ENCODE measurements at regions not wholly inside any gene's neighbourhood (a gene's known extent, or its start where the extent isn't known, plus 50 kb on each side); places are given as distances from the start of the nearest gene placed in this dataset.

- TF ChIP-seq ISX (CRISPR knock-in tag; conservative IDR thresholded peaks at IDR 0.05) (no peak), NFATC3 (CRISPR knock-in tag; IDR thresholded peaks at IDR 0.05) (no peak), ZNF530 (CRISPR knock-in tag; IDR thresholded peaks at IDR 0.05; ENCODE audit: low read depth) (no peak), CBFB (CRISPR knock-in tag; IDR thresholded peaks at IDR 0.05) (no peak), FLYWCH1 (CRISPR knock-in tag; IDR thresholded peaks at IDR 0.05) (no peak), ZNF326 (CRISPR knock-in tag; IDR thresholded peaks at IDR 0.05; ENCODE audit: borderline replicate concordance) (no peak)
Measured at GRCh38 chr20:52411611-52412010, 220.0 kb upstream of the ZFP64 start (continued).

GRCh38 chr20:52410731-52411234 is 219.2 kb upstream of the ZFP64 start:
- POLR2A ChIA-PET = no interaction called here
- Histone ChIP-seq H3K9me3 (ENCODE audit: low read length) (no peaks in the 10 kb centered on the region), H3K79me2 (ENCODE audit: insufficient read depth, low read length) (no peaks in the 10 kb centered on the region), H3K9ac (ENCODE audit: insufficient read depth, low read depth, low read length) (no peak overlapping the region), H3K4me1 (ENCODE audit: insufficient read depth, low read length) (no peaks in the 10 kb centered on the region), H3K36me3 (replicated peaks in 1 of 2; ENCODE audit: control insufficient read depth in 1 of 2, insufficient read depth in 2 of 2, low read length in 2 of 2) (no peaks in the 10 kb centered on the region), H3K4me2 (ENCODE audit: low read depth, low read length) (no peak overlapping the region), H2AFZ (ENCODE audit: low read length) (no peak overlapping the region), H4K20me1 (ENCODE audit: insufficient read depth, low read length) (no peaks in the 10 kb centered on the region), H3K27me3 (ENCODE audit: control insufficient read depth in 1 of 2, insufficient read depth in 2 of 2, low read length in 2 of 2) (no peaks in the 10 kb centered on the region), H3K4me3 (replicated peaks in 1 of 3; ENCODE audit: insufficient read depth in 1 of 3, low read depth in 2 of 3, low read length in 3 of 3) (no peak overlapping the region), H3K27ac (ENCODE audit: extremely low read length, insufficient read depth, low read length) (no peak overlapping the region)
- DNase-seq (ENCODE audit: low spot score) = no peak
- intact Hi-C loops (cut with micrococcal nuclease; ENCODE audit: unreplicated experiment) = no loop called here
- no peak for ATAC-seq
- TF ChIP-seq GPBP1L1 (CRISPR knock-in tag; IDR thresholded peaks at IDR 0.05) (no peak), PRMT3 (CRISPR knock-in tag; IDR thresholded peaks at IDR 0.05; ENCODE audit: borderline replicate concordance, low read depth) (no peak)
- CTCF ChIA-PET (ENCODE audit: low intra/inter-chr PET ratio, low total read pairs) = no interaction called here
- BruUV-seq (replicated peaks) = no TSS peak
- FAIRE-seq = no peak
- 39% methylated on average over 11 of the region's 11 CpGs for WGBS (ENCODE audit: low lambda C conversion rate)
- in situ Hi-C loops (cut with HindIII; ENCODE audit: extremely low pct_ligation_motif_present, low pct_unique_long_range_greater_than_20kb) = no loop called here
